ENCODE measurements at regions not wholly inside any gene's neighbourhood (a gene's known extent, or its start where the extent isn't known, plus 50 kb on each side); places are given as distances from the start of the nearest gene placed in this dataset.

- Histone ChIP-seq H3K36me3 (ENCODE audit: control insufficient read depth in 4 of 4, insufficient read depth in 3 of 4, low read depth in 1 of 4, low read length in 3 of 4) (no peaks in the 10 kb centered on the region), H3K27me3 (ENCODE audit: control insufficient read depth in 4 of 4, insufficient read depth in 4 of 4, low read length in 3 of 4) (no peaks in the 10 kb centered on the region), H3K9ac (ENCODE audit: low read depth in 1 of 2, low read length in 2 of 2) (no peak overlapping the region), H3K4me1 (ENCODE audit: control insufficient read depth in 4 of 4, insufficient read depth in 4 of 4, low read length in 3 of 4) (no peaks in the 10 kb centered on the region), H3K27ac (ENCODE audit: low read depth in 1 of 2, low read length in 2 of 2) (no peak overlapping the region), H3K9me3 (ENCODE audit: control insufficient read depth in 4 of 4, low read length in 3 of 4) (no peaks in the 10 kb centered on the region), H3K4me3 (ENCODE audit: low read depth in 1 of 3, low read length in 3 of 3) (no peak overlapping the region)
- TF ChIP-seq CTCF (IDR thresholded peaks at IDR 0.05; ENCODE audit: low read depth, low read length, missing input control): no peak
- no peak for TF ChIP-seq ZBTB33 (IDR thresholded peaks at IDR 0.05)
- TF ChIP-seq HNF4A (conservative IDR thresholded peaks at IDR 0.05): no peak
- no peak for TF ChIP-seq REST (IDR thresholded peaks at IDR 0.05)
- no peak for TF ChIP-seq MAX (IDR thresholded peaks at IDR 0.05)
- no peak for TF ChIP-seq FOXA2 (IDR thresholded peaks at IDR 0.05)
- no peak for TF ChIP-seq TAF1 (conservative IDR thresholded peaks at IDR 0.05)
- no peak for TF ChIP-seq HNF4G (IDR thresholded peaks at IDR 0.05)
- TF ChIP-seq GABPA (IDR thresholded peaks at IDR 0.05 in 1 of 2, conservative IDR thresholded peaks at IDR 0.05 in 1 of 2): no peak
- TF ChIP-seq JUND (IDR thresholded peaks at IDR 0.05): no peak
- TF ChIP-seq RXRA (IDR thresholded peaks at IDR 0.05): no peak
- TF ChIP-seq RAD21 (IDR thresholded peaks at IDR 0.05): no peak
- no peak for TF ChIP-seq FOXA1 (IDR thresholded peaks at IDR 0.05)
- TF ChIP-seq EGR1 (IDR thresholded peaks at IDR 0.05; ENCODE audit: low read depth in 2 of 2): no peak
- TF ChIP-seq SP1 (IDR thresholded peaks at IDR 0.05): no peak
- no peak for TF ChIP-seq YY1 (IDR thresholded peaks at IDR 0.05)
- no peak for TF ChIP-seq NR2F2 (IDR thresholded peaks at IDR 0.05)
- TF ChIP-seq ATF3 (IDR thresholded peaks at IDR 0.05): no peak
- WGBS: 96% methylated on average over 20 of the region's 20 CpGs
- DNase-seq (ENCODE audit: low spot score): no peak
Measured at GRCh38 chr3:193771011-193771652, 178.1 kb downstream of the OPA1 start.

Data from liver (tissue), 8 donors.